K562 (cell line): ENCODE measurements at regions not wholly inside any gene's neighbourhood (a gene's known extent, or its start where the extent isn't known, plus 50 kb on each side); places are given as distances from the start of the nearest gene placed in this dataset.

ENCODE experiments used
- ADNP ChIP-seq: fragments of 200-800 bp; sonication (Bioruptor generic); IDR thresholded peaks from 2 replicates; pipeline ENCODE4 v1.6.1; 2016; ENCODE audit warnings: missing genetic modification characterization, missing compliant biosample characterization
- CCNT2 ChIP-seq: IDR thresholded peaks from 2 replicates; pipeline ENCODE4 v1.6.1; 2011; ENCODE audit warnings: borderline replicate concordance, low read depth, mild to moderate bottlenecking, moderate library complexity, mixed read lengths, low read length; ENCODE audit not compliant: insufficient read length; ENCODE audit errors: extremely low read depth
- DPF2 ChIP-seq: fragments of 450-650 bp; IDR thresholded peaks from 2 replicates; pipeline ENCODE4 v1.6.1; 2016
- E2F6 ChIP-seq, 2 experiments: IDR thresholded peaks; 2 replicates each; pipeline ENCODE4 v1.6.1; 2011; ENCODE audit warnings: borderline replicate concordance in 1 of 2, control low read depth in 1 of 2, low read depth in 1 of 2, low read length in 1 of 2, mild to moderate bottlenecking in 1 of 2, mixed read lengths in 1 of 2, moderate library complexity in 1 of 2; ENCODE audit not compliant: insufficient read depth in 1 of 2, insufficient read length in 1 of 2, poor library complexity in 1 of 2, severe bottlenecking in 1 of 2; ENCODE audit errors: extremely low read depth in 1 of 2
- FOSL1 ChIP-seq: fragments of 200-800 bp; sonication (Bioruptor generic); conservative IDR thresholded peaks from 2 replicates; pipeline ENCODE4 v1.6.1; 2016; ENCODE audit warnings: missing genetic modification characterization, missing compliant biosample characterization
- GATA2 ChIP-seq: sonication (generic); formaldehyde crosslinking; IDR thresholded peaks from 2 replicates; pipeline ENCODE4 v1.4.0; 2020; ENCODE audit warnings: mild to moderate bottlenecking, missing genetic modification reagents
- GATAD2A ChIP-seq: fragments of 450-650 bp; IDR thresholded peaks from 2 replicates; pipeline ENCODE4 v1.6.1; 2017
- GATAD2B ChIP-seq: fragments of 450-650 bp; IDR thresholded peaks from 2 replicates; pipeline ENCODE4 v1.6.1; 2017; ENCODE audit warnings: mild to moderate bottlenecking, borderline replicate concordance
- MYNN ChIP-seq, 2 experiments: sonication (generic); formaldehyde crosslinking in 1 of 2; IDR thresholded peaks; 2 replicates each; pipeline versions ENCODE4 v1.5.0 to v1.6.1; 2016 to 2020; ENCODE audit warnings: antibody characterized with exemption in 1 of 2, missing genetic modification reagents in 1 of 2
- NCOA1 ChIP-seq: fragments of 450-650 bp; IDR thresholded peaks from 2 replicates; pipeline ENCODE4 v1.6.1; 2016; ENCODE audit warnings: low read depth
- NCOR1 ChIP-seq: fragments of 450-650 bp; IDR thresholded peaks from 2 replicates; pipeline ENCODE4 v1.6.1; 2016; ENCODE audit warnings: mild to moderate bottlenecking, moderate library complexity
- NFIC ChIP-seq: fragments of 450-650 bp; IDR thresholded peaks from 2 replicates; pipeline ENCODE4 v1.6.1; 2017; ENCODE audit warnings: mild to moderate bottlenecking, inconsistent platforms
- NR4A1 ChIP-seq, 2 experiments: fragments of 250-450 bp in 1 of 2; fragments of 450-650 bp in 1 of 2; sonication (Bioruptor Pico) in 1 of 2; IDR thresholded peaks; 2 replicates each; pipeline versions ENCODE4 v1.4.0 to v1.6.1; 2016 to 2020; ENCODE audit warnings: mild to moderate bottlenecking in 2 of 2, missing compliant biosample characterization in 1 of 2, missing genetic modification characterization in 1 of 2, moderate library complexity in 1 of 2
- PHTF2 ChIP-seq: fragments of 250-450 bp; sonication (Bioruptor Pico); IDR thresholded peaks from 2 replicates; pipeline ENCODE4 v1.5.0; 2021; ENCODE audit warnings: mild to moderate bottlenecking
- POLR2AphosphoS5 ChIP-seq: IDR thresholded peaks from 2 replicates; pipeline ENCODE4 v1.6.1; 2011; ENCODE audit warnings: mild to moderate bottlenecking, low read depth, low read length, moderate library complexity; ENCODE audit not compliant: control insufficient read depth, insufficient read depth
- POU5F1 ChIP-seq: fragments of 150-350 bp; IDR thresholded peaks from 2 replicates; pipeline ENCODE4 v1.6.1; 2014; ENCODE audit warnings: borderline replicate concordance, low read length, low read depth, mild to moderate bottlenecking; ENCODE audit not compliant: partially characterized antibody
- RBBP5 ChIP-seq: fragments of 200-600 bp; sonication (generic); IDR thresholded peaks from 2 replicates; pipeline ENCODE4 v1.6.1; 2012; ENCODE audit warnings: borderline replicate concordance, mild to moderate bottlenecking, low read length, control low read depth, inconsistent platforms; ENCODE audit not compliant: insufficient read depth, poor library complexity, severe bottlenecking
- RCOR1 ChIP-seq, 2 experiments: IDR thresholded peaks; 2 replicates each; pipeline ENCODE4 v1.6.1; 2012; ENCODE audit warnings: low read depth in 2 of 2, low read length in 2 of 2, borderline replicate concordance in 1 of 2, improper control_type of control experiment in 1 of 2
- RFX7 ChIP-seq: fragments of 250-450 bp; sonication (Bioruptor Pico); IDR thresholded peaks from 2 replicates; pipeline ENCODE4 v1.5.1; 2021; ENCODE audit warnings: mild to moderate bottlenecking
- TAL1 ChIP-seq: fragments of 450-650 bp; IDR thresholded peaks from 2 replicates; pipeline ENCODE4 v1.6.1; 2016; ENCODE audit warnings: mild to moderate bottlenecking
- TBL1XR1 ChIP-seq, 2 experiments: IDR thresholded peaks; 2 replicates each; pipeline ENCODE4 v1.6.1; 2012; ENCODE audit warnings: improper control_type of control experiment in 2 of 2, low read length in 2 of 2, mild to moderate bottlenecking in 1 of 2
- TCF3 ChIP-seq: sonication (generic); formaldehyde crosslinking; IDR thresholded peaks from 2 replicates; pipeline ENCODE4 v1.4.0; 2020; ENCODE audit warnings: mild to moderate bottlenecking, missing genetic modification reagents
- TRIM24 ChIP-seq, 2 experiments: fragments of 450-650 bp; IDR thresholded peaks; 2 replicates each; pipeline ENCODE4 v1.6.1; 2016
- ZNF76 ChIP-seq: fragments of 250-450 bp; sonication (Bioruptor Pico); IDR thresholded peaks from 2 replicates; pipeline ENCODE4 v1.4.0; 2020; ENCODE audit warnings: mild to moderate bottlenecking, moderate library complexity, borderline replicate concordance
- ZNF785 ChIP-seq: fragments of 250-450 bp; sonication (Bioruptor Pico); IDR thresholded peaks from 2 replicates; pipeline ENCODE4 v1.4.0; 2020; ENCODE audit warnings: mild to moderate bottlenecking
- TF ChIP-seq, protein P1 (sequence below): fragments of 450-650 bp; formaldehyde crosslinking; conservative IDR thresholded peaks from 2 replicates; pipeline ENCODE4 v1.4.0; 2022; ENCODE audit warnings: mild to moderate bottlenecking, missing genetic modification characterization
- TF ChIP-seq, protein P2 (sequence below): fragments of 450-650 bp; formaldehyde crosslinking; IDR thresholded peaks from 2 replicates; pipeline ENCODE4 v1.4.0; 2022; ENCODE audit warnings: missing genetic modification characterization

DNA sequence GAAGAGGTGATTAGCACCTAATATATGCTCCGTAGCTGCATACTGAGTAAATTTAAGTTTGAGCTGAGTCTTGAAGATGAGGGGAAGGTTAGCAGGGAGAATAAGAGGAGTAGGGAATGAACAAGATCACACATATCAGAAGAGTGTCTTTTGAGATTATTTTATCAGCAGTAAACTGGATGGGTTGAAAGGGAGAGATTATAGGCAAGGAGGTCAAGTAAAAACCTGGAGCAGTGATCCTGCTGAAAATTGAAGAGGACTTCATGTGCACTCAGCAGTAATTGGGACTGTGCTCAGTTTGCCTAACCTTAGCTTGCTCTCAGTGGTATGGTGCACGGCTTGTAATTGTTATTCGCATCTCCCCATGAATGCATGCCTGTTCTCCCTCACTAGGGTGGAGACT is 79.5 kb upstream of the PICALM start (continued):
- TF ChIP-seq RFX7 (no peak), MYNN (IDR thresholded peaks at IDR 0.05) (0 out of 2 replicates have a peak, but pooled peaks have one; percentile 56), MYNN (CRISPR knock-in tag; IDR thresholded peaks at IDR 0.05) (no peak), NCOA1 (peak; percentile 73; the same call in 1 of the 2 replicates), ZNF785 (no peak), TAL1 (peak; percentile 95), RCOR1 (IDR thresholded peaks at IDR 0.05; ENCODE audit: borderline replicate concordance in 1 of 2, low read depth in 2 of 2, low read length in 2 of 2) (peak in 1 of 2 experiments; percentile 90; a peak in 2 of 4 replicates), RBBP5 (peak; percentile 60), NCOR1 (peak; percentile 96), NR4A1 (CRISPR knock-in tag; IDR thresholded peaks at IDR 0.05) (no peak), NR4A1 (tag; IDR thresholded peaks at IDR 0.05) (0 out of 2 replicates have a peak, but pooled peaks have one; percentile 24), TRIM24 (IDR thresholded peaks at IDR 0.05) (peak; percentile 68 to 89; a peak in 3 of 4 replicates), NFIC (peak; percentile 86), POU5F1 (no peak), GATAD2A (peak; percentile 79; the same call in 1 of the 2 replicates), GATA2 (peak; percentile 28; the same call in 1 of the 2 replicates), DPF2 (peak; percentile 94), TCF3 (peak; percentile 94), POLR2AphosphoS5 (peak; percentile 73), ADNP (peak; percentile 58; the same call in 1 of the 2 replicates), ZNF76 (CRISPR knock-in tag) (no peak), GATAD2B (peak; percentile 52; the same call in 1 of the 2 replicates), FOSL1 (peak; percentile 46), TBL1XR1 (IDR thresholded peaks at IDR 0.05; ENCODE audit: low read length in 2 of 2) (peak; percentile 63 to 74; a peak in 3 of 4 replicates), E2F6 (IDR thresholded peaks at IDR 0.05; ENCODE audit: borderline replicate concordance in 1 of 2, extremely low read depth in 1 of 2, insufficient read depth in 1 of 2, insufficient read length in 1 of 2, low read depth in 1 of 2, low read length in 1 of 2, poor library complexity in 1 of 2, severe bottlenecking in 1 of 2) (no peak), CCNT2 (peak; percentile 71), PHTF2 (no peak)
- TF ChIP-seq, protein P1, sequence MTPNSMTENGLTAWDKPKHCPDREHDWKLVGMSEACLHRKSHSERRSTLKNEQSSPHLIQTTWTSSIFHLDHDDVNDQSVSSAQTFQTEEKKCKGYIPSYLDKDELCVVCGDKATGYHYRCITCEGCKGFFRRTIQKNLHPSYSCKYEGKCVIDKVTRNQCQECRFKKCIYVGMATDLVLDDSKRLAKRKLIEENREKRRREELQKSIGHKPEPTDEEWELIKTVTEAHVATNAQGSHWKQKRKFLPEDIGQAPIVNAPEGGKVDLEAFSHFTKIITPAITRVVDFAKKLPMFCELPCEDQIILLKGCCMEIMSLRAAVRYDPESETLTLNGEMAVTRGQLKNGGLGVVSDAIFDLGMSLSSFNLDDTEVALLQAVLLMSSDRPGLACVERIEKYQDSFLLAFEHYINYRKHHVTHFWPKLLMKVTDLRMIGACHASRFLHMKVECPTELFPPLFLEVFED (CRISPR knock-in tag): no peak
- TF ChIP-seq, protein P2, sequence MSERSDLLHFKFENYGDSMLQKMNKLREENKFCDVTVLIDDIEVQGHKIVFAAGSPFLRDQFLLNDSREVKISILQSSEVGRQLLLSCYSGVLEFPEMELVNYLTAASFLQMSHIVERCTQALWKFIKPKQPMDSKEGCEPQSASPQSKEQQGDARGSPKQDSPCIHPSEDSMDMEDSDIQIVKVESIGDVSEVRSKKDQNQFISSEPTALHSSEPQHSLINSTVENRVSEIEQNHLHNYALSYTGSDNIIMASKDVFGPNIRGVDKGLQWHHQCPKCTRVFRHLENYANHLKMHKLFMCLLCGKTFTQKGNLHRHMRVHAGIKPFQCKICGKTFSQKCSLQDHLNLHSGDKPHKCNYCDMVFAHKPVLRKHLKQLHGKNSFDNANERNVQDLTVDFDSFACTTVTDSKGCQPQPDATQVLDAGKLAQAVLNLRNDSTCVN (CRISPR knock-in tag): no peak
